LNCAP (cell line): ENCODE measurements at regions not wholly inside any gene's neighbourhood (a gene's known extent, or its start where the extent isn't known, plus 50 kb on each side); places are given as distances from the start of the nearest gene placed in this dataset.

Experiments
- TF ChIP-seq, protein P1 (sequence below): fragments of 450-650 bp; IDR thresholded peaks from 2 replicates; pipeline ENCODE4 v1.5.1; 2017; ENCODE audit warnings: mild to moderate bottlenecking

DNA sequence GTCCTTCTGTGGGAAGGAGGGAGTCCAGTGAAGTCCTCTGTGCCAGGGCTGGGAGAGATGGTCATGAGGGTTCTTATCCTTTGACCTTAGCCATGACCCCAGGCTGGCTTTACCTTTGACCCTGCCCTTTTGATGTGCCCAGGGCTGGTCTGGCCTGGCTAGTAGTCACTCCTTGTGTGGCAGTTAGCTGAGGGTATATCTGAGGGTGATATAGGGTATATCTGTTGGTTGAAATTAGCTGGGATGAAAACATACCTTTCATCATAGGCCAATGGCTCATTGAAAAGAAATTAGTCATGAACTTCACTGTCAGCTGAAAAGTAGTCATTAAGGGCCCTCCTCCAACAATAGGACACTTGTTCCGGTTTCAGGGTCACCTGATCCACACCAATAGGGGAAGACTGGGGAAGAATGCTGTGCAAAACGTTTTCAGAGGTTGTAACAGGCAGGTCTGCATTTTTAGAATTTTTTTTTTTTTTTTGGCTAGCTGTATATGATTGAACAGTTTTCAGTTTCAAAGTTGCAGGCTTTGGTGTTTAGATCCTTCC, 74.6 kb upstream of the STOX2 start:
- TF ChIP-seq, protein P1, sequence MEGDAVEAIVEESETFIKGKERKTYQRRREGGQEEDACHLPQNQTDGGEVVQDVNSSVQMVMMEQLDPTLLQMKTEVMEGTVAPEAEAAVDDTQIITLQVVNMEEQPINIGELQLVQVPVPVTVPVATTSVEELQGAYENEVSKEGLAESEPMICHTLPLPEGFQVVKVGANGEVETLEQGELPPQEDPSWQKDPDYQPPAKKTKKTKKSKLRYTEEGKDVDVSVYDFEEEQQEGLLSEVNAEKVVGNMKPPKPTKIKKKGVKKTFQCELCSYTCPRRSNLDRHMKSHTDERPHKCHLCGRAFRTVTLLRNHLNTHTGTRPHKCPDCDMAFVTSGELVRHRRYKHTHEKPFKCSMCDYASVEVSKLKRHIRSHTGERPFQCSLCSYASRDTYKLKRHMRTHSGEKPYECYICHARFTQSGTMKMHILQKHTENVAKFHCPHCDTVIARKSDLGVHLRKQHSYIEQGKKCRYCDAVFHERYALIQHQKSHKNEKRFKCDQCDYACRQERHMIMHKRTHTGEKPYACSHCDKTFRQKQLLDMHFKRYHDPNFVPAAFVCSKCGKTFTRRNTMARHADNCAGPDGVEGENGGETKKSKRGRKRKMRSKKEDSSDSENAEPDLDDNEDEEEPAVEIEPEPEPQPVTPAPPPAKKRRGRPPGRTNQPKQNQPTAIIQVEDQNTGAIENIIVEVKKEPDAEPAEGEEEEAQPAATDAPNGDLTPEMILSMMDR, result no peak

DNA sequence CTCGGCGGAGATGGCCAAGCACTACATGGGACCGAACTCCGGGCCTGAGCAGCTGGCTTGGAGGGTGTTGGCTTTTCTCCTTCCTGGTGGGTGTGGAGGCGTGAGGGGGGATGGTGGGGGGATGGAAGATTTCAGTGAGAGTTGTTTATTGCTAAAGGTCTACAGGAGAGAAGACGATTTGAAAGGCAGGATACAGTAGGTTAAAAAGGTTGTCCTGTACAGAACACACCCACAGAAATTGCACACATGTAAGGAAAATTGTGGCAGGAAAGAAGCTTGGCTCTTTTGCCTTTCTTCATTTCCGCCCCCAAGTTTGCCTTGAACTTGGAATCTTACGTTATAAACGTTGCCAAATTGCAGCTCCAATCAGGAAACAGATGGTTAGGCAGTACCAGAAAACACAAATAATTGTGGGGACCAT, 74.1 kb upstream of the STOX2 start:
- TF ChIP-seq, protein P1, result no peak

DNA sequence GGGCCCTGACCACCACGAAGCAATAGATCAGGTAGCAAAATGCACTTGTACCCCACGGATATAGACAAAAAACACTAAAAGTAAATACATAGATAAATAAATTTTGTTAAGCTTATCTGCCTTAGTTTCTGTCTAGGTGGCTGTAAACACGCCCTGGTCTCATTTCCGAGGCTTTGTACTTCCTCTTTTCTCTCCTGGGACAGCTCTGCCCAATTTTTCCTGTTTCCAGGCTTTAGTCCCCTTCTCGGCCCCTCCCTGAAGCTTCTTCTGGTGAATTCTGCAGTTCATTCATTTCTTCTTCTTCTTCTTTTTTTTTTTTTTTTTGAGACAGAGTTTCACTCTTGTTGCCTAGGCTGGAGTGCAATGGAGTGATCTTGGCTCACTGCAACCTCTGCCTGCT, 73.4 kb upstream of the STOX2 start:
- TF ChIP-seq, protein P1, result no peak

DNA sequence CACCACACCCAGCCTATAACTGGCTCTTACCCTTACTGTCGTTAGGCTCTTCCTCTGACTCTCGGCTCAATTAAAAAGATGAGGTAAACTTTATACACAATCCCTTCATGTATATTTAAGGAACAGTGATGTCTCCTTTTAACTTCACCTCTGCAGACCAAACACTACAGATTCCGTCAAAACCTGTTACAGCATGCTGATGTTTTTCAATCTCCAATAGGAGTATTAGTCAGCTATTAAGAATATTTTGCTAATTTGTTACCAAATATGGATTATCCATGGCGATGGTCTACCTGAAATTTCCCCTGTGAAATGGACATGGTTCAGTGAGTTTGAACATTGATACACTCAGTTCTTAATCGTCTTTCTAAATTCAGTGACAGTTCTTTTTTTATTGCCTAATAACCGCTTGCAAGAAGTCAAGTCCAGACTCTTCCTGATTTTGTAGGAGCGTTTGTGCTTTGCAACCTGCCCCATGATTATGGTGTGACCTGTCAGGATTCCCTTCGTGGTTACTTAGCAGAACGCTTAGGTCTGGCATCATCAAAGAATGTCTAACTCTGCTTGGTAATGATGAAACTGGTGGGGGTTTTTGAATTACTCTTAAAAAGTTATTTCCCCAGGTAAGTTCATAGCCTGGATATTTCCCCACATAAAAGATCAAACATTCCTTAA, 72.2 kb upstream of the STOX2 start:
- TF ChIP-seq, protein P1, result no peak

DNA sequence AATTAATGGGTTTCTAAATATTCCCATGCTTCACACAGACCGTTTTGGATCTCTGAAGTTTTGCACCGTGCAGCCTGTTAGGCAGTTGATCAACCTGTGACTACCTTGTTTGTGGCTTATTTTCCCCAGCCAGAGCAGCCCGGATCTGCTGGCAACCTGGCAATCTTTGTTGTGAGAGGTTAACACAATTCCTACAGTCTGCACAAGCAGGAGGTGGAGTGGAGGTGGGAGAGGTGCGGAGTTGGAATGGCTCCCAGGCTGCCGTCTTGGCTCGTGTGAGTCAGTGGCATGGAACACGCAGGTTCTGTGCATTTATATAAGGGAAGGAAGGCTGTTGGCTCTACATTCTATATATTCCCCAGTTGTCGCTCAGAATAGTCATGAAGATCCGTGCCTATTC, 70.9 kb upstream of the STOX2 start:
- TF ChIP-seq, protein P1, result no peak

DNA sequence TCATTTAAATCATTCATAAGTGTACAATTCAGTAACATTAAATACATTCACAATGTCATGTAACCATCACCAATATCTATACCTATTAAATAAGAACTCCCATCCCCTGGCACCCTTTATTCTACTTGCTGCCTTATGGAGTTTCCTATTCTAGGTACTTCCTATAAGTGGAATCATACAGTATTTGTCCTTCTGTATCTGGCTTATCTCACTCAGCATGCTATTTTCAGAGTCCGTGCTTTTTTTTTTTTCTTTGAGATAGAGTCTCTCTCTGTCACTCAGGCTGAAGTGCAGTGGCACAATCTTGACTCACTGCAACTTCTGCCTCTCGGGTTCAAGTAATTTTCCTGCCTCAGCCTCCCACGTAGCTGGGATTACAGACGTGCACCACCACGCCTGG, 67.9 kb upstream of the STOX2 start:
- TF ChIP-seq, protein P1, result no peak

DNA sequence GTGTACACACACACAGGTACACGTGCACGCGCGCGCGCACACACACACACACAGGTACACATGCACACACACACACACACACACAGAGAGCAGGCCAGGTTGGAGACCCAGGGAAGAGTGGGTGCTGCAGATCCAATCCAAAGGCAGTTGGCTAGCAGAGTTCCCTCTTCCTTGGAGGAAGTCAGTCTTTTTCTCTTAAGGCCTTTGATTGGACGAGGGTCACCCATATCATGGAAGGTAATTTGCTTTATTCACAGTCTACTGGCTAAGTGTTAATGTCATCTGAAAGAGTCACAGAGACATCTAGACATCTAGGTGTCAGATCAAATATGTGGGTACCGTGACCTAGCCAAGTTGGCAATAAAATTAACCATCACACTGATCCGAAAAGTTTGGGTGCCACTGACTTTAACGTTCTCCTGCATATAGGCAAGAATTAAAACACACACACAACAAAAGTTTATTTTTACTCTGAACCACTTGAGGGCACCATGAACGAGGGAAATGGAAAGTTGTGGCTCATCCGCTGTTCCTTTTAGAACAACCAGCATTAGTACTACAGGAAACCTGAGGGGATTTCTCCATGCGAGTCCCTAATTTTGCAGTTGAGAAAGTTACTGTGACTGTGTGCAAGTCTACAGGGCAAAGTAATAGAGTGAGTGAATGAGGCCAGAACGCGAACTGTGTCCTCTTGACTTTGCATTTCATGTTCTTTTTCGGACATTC, 66.0 kb upstream of the STOX2 start:
- TF ChIP-seq, protein P1, result peak; percentile 38
